ENCODE measurements at regions not wholly inside any gene's neighbourhood (a gene's known extent, or its start where the extent isn't known, plus 50 kb on each side); places are given as distances from the start of the nearest gene placed in this dataset.

GRCh38 chr18:56166914-56167313 is 471.5 kb downstream of the TXNL1 start:
- DNase-seq: no peak
- H3K4me3 ChIP-seq: no peak overlapping the region
- H3K36me3 ChIP-seq: no peaks in the 10 kb centered on the region
- H3K27ac ChIP-seq: peak overlapping the region; percentile 17 to 89 (median 75)
- no peaks in the 10 kb centered on the region for H3K9me3 ChIP-seq
- peaks cover 0 to 53% (median 29%) of the 10 kb centered on the region in 3 donors for H3K4me1 ChIP-seq
- intact Hi-C loops (cut with DNase I): no loop called here
- no peaks in the 10 kb centered on the region for H3K27me3 ChIP-seq
- TF ChIP-seq CTCF (IDR thresholded peaks at IDR 0.05) (no peak), POLR2A (IDR thresholded peaks at IDR 0.05) (no peak)

GRCh38 chr18:56165601-56166355 is 472.6 kb downstream of the TXNL1 start:
- H3K27me3 ChIP-seq: no peaks in the 10 kb centered on the region
- peak overlapping the region in 2 of 4 donors; percentile 76 to 89 for H3K27ac ChIP-seq
- TF ChIP-seq CTCF (IDR thresholded peaks at IDR 0.05): no peak
- TF ChIP-seq POLR2A (IDR thresholded peaks at IDR 0.05): no peak
- H3K36me3 ChIP-seq: no peaks in the 10 kb centered on the region
- H3K4me1 ChIP-seq: peaks cover 0 to 60% (median 33%) of the 10 kb centered on the region in 3 donors
- 73 to 79% methylated on average over 5 of the region's 5 CpGs for WGBS, 2 donors
- intact Hi-C loops (cut with DNase I): no loop called here
- H3K4me3 ChIP-seq: no peak overlapping the region
- DNase-seq: no peak
- no peaks in the 10 kb centered on the region for H3K9me3 ChIP-seq

DNA sequence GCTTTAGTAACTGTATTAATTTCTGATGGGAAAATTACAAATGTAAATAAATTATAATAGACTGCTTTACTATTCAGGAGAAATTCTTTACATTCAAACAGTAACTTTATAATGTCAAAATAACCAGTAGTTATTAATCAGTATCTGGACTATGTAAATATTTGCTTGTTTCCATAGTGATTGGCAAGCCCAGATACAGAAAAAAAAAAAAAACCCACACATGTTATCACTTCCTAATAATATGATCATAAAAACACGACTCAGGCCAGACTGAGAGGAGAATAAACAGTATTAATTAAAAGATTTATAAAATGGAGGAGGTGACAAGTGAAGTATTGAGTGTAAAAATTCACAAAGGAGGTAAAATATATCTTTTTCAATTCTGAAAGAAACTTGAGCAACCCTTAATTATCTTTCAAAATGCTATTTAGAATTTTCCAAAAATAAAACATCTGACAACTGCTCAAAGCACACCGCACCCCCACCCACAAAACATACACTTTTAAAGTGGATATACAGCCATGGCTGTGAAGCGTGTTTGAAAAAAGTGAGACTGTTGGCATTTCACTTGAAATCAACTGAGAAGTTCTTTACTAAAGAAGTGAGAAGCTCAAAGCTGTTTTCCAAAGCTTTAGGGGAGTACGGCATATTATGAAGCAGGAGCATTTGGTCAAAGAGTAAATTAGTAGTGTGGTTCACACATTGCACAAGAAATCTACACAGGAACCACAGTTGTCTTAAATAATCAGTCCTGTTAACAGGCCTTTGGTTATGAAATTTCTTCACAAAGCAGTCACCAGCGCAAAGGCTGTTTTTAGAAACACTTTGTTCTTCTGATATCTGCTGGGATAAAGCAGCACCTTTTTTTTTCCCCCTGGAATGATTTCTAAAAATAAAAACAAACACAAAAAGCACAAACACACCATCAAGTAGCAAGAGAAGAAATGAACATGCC is 475.8 kb downstream of the TXNL1 start:
- intact Hi-C loops (cut with DNase I): no loop called here
- Histone ChIP-seq H3K27me3 (no peaks in the 10 kb centered on the region), H3K4me3 (no peak overlapping the region), H3K9me3 (no peaks in the 10 kb centered on the region), H3K36me3 (no peaks in the 10 kb centered on the region), H3K27ac (peak overlapping the region in 3 of 4 donors; percentile 35 to 69 (median 54)), H3K4me1 (peaks cover 0 to 41% (median 21%) of the 10 kb centered on the region in 3 donors)
- WGBS, 2 donors: 56 to 59% methylated on average over 5 of the region's 5 CpGs
- no peak for TF ChIP-seq POLR2A (IDR thresholded peaks at IDR 0.05)
- DNase-seq: no peak

GRCh38 chr18:56161566-56162260 is 476.7 kb downstream of the TXNL1 start:
- TF ChIP-seq POLR2A (IDR thresholded peaks at IDR 0.05): no peak
- no peak for TF ChIP-seq CTCF (IDR thresholded peaks at IDR 0.05)
- intact Hi-C loops (cut with DNase I): no loop called here
- WGBS, 2 donors: 62 to 70% methylated on average over 6 of the region's 6 CpGs
- Histone ChIP-seq H3K4me3 (no peak overlapping the region), H3K27ac (peak overlapping the region in 2 of 4 donors; percentile 54 to 69), H3K36me3 (no peaks in the 10 kb centered on the region), H3K4me1 (peaks cover 0 to 33% (median 15%) of the 10 kb centered on the region in 3 donors), H3K9me3 (no peaks in the 10 kb centered on the region), H3K27me3 (no peaks in the 10 kb centered on the region)
- DNase-seq: no peak

DNA sequence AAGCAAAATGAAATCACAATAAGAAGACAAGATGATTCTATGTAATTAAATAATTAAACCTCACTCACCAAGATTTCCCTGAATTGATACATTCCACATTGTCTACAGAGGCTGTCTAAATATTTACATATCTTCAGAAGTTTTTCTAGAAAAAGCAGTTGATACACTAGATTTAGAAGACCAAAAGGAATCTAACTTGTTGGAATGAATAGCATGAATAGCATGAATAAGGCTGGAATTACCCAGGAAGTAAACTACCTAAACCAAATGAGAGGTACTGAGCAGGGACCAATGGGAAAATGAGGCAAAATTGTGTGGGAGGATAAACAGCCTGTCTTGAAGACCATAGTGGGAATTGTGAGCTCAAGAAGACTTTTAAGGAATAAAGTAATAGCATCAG is 479.7 kb downstream of the TXNL1 start:
- intact Hi-C loops (cut with DNase I): no loop called here
- H3K27me3 ChIP-seq: no peaks in the 10 kb centered on the region
- H3K9me3 ChIP-seq: no peaks in the 10 kb centered on the region
- H3K4me3 ChIP-seq: no peak overlapping the region
- no peaks in the 10 kb centered on the region for H3K36me3 ChIP-seq
- peaks cover 0 to 22% (median 11%) of the 10 kb centered on the region in 3 donors for H3K4me1 ChIP-seq
- DNase-seq: no peak
- no peak overlapping the region for H3K27ac ChIP-seq
- TF ChIP-seq CTCF (IDR thresholded peaks at IDR 0.05): no peak
- TF ChIP-seq POLR2A (IDR thresholded peaks at IDR 0.05): no peak
